ENCODE measurements at regions not wholly inside any gene's neighbourhood (a gene's known extent, or its start where the extent isn't known, plus 50 kb on each side); places are given as distances from the start of the nearest gene placed in this dataset.

GRCh38 chr11:129637983-129638776 is 177.5 kb upstream of the TMEM45B start:
- Histone ChIP-seq H3K9me3 (replicated peaks; ENCODE audit: control insufficient read depth, insufficient read depth, low read length) (no peaks in the 10 kb centered on the region), H3K9me1 (replicated peaks; ENCODE audit: control insufficient read depth, extremely low read depth, insufficient read depth, low read length) (no peaks in the 10 kb centered on the region), H3K36me3 (ENCODE audit: control insufficient read depth in 2 of 2, extremely low read depth in 1 of 2, insufficient read depth in 2 of 2, low read length in 2 of 2) (no peaks in the 10 kb centered on the region), H2AFZ (ENCODE audit: low read depth, low read length) (peak overlapping the region; percentile 0), H3K4me2 (ENCODE audit: insufficient read depth, low read length) (no peak overlapping the region), H3K27me3 (ENCODE audit: control insufficient read depth in 2 of 2, insufficient read depth in 2 of 2, low read length in 2 of 2) (no peaks in the 10 kb centered on the region), H3K4me3 (replicated peaks in 1 of 3; ENCODE audit: insufficient read depth in 1 of 3, low read depth in 1 of 3, low read length in 3 of 3) (no peak overlapping the region), H3K79me2 (ENCODE audit: control insufficient read depth, insufficient read depth, low read length) (no peaks in the 10 kb centered on the region), H4K20me1 (replicated peaks; ENCODE audit: control insufficient read depth, extremely low read depth, insufficient read depth, low read length) (no peaks in the 10 kb centered on the region), H3K27ac (ENCODE audit: insufficient read depth, low read depth, low read length) (peak overlapping the region; percentile 87), H3K9ac (replicated peaks; ENCODE audit: extremely low read depth, insufficient read depth, low read length) (no peak overlapping the region), H3K4me1 (ENCODE audit: control insufficient read depth, extremely low read depth, insufficient read depth, low read length) (peaks cover 28% of the 10 kb centered on the region)
- ChIA-PET POLR2A (no interaction called here), CTCF (interaction anchor here (1.5 kb wide), 1 partner anchor 21 kb away, joined by 4 read pairs; no protein-coding TSS in a partner anchor)
- TF ChIP-seq POLR2AphosphoS5 (IDR thresholded peaks at IDR 0.05; ENCODE audit: insufficient read depth, low read depth, low read length) (peak; percentile 21), FOS (IDR thresholded peaks at IDR 0.05; ENCODE audit: borderline replicate concordance, insufficient read depth, low read length) (peak; percentile 24)
- TF ChIP-seq, protein P1, sequence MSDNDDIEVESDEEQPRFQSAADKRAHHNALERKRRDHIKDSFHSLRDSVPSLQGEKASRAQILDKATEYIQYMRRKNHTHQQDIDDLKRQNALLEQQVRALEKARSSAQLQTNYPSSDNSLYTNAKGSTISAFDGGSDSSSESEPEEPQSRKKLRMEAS (IDR thresholded peaks at IDR 0.05; ENCODE audit: insufficient read depth, insufficient read length): no peak
- intact Hi-C loops (cut with micrococcal nuclease) (loop anchor here (2.0 kb wide), 2 partner anchors 57 to 495 kb away; no protein-coding TSS in a partner anchor), dilution Hi-C loops (cut with MboI; ENCODE audit: extremely low pct_ligation_motif_present, low sequenced_read_pairs) (no loop called here)
- BruUV-seq (replicated peaks): no TSS peak
- FAIRE-seq (peak; percentile 4), DNase-seq (ENCODE audit: low read depth, low spot score) (peak; percentile 14)

DNA sequence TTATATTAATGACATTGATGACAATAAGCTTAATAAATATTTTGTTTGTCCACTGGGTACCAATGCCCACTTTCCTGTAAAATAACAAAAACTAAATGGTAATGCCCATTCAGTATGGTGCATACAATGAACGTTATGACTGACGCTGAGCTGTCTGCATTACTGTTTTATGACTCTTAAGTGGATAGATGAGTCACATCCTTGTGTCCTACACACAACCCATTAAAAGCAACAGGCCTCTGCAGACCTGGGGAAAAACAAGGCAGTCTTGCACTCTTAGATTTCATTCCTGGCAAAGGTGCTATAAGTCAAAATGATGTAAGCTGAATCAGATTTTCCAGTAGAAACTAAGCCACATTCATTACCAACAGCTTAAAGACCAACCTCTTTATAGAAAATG is 176.3 kb upstream of the TMEM45B start:
- Histone ChIP-seq H3K79me2 (ENCODE audit: control insufficient read depth, insufficient read depth, low read length) (no peaks in the 10 kb centered on the region), H3K4me3 (replicated peaks in 1 of 3; ENCODE audit: insufficient read depth in 1 of 3, low read depth in 1 of 3, low read length in 3 of 3) (no peak overlapping the region), H3K4me2 (ENCODE audit: insufficient read depth, low read length) (peak overlapping the region; percentile 2), H3K4me1 (ENCODE audit: control insufficient read depth, extremely low read depth, insufficient read depth, low read length) (peaks cover 30% of the 10 kb centered on the region), H4K20me1 (replicated peaks; ENCODE audit: control insufficient read depth, extremely low read depth, insufficient read depth, low read length) (no peaks in the 10 kb centered on the region), H3K36me3 (ENCODE audit: control insufficient read depth in 2 of 2, extremely low read depth in 1 of 2, insufficient read depth in 2 of 2, low read length in 2 of 2) (no peaks in the 10 kb centered on the region), H3K9me1 (replicated peaks; ENCODE audit: control insufficient read depth, extremely low read depth, insufficient read depth, low read length) (no peaks in the 10 kb centered on the region), H3K27ac (ENCODE audit: insufficient read depth, low read depth, low read length) (peak overlapping the region; percentile 87), H3K9me3 (replicated peaks; ENCODE audit: control insufficient read depth, insufficient read depth, low read length) (no peaks in the 10 kb centered on the region), H2AFZ (ENCODE audit: low read depth, low read length) (no peak overlapping the region), H3K9ac (replicated peaks; ENCODE audit: extremely low read depth, insufficient read depth, low read length) (no peak overlapping the region), H3K27me3 (ENCODE audit: control insufficient read depth in 2 of 2, insufficient read depth in 2 of 2, low read length in 2 of 2) (no peaks in the 10 kb centered on the region)
- peak; percentile 96 for FAIRE-seq
- dilution Hi-C loops (cut with MboI; ENCODE audit: extremely low pct_ligation_motif_present, low sequenced_read_pairs) (no loop called here), intact Hi-C loops (cut with micrococcal nuclease) (loop anchor here (2.0 kb wide), 2 partner anchors 56 to 496 kb away; no protein-coding TSS in a partner anchor)
- POLR2A ChIA-PET: no interaction called here
- no TSS peak for BruUV-seq (replicated peaks)
- CTCF ChIA-PET: interaction anchor here (1.1 to 1.7 kb wide), 6 partner anchors 11 to 264 kb away, joined by 3 to 10 read pairs (median 4); partner anchors contain the start of gene BARX2
- TF ChIP-seq MYC (IDR thresholded peaks at IDR 0.05; ENCODE audit: low read depth, low read length): no peak
- peak; percentile 91 for TF ChIP-seq POLR2AphosphoS5 (IDR thresholded peaks at IDR 0.05; ENCODE audit: insufficient read depth, low read depth, low read length)
- TF ChIP-seq, protein P2, sequence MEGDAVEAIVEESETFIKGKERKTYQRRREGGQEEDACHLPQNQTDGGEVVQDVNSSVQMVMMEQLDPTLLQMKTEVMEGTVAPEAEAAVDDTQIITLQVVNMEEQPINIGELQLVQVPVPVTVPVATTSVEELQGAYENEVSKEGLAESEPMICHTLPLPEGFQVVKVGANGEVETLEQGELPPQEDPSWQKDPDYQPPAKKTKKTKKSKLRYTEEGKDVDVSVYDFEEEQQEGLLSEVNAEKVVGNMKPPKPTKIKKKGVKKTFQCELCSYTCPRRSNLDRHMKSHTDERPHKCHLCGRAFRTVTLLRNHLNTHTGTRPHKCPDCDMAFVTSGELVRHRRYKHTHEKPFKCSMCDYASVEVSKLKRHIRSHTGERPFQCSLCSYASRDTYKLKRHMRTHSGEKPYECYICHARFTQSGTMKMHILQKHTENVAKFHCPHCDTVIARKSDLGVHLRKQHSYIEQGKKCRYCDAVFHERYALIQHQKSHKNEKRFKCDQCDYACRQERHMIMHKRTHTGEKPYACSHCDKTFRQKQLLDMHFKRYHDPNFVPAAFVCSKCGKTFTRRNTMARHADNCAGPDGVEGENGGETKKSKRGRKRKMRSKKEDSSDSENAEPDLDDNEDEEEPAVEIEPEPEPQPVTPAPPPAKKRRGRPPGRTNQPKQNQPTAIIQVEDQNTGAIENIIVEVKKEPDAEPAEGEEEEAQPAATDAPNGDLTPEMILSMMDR (IDR thresholded peaks at IDR 0.05; ENCODE audit: extremely low read depth in 1 of 2, insufficient read depth in 1 of 2, low read depth in 1 of 2, low read length in 2 of 2): no peak
- peak; percentile 17 for TF ChIP-seq GATA2 (IDR thresholded peaks at IDR 0.05; ENCODE audit: insufficient read depth, insufficient read length, low read depth, low read length)
- TF ChIP-seq, protein P1 (IDR thresholded peaks at IDR 0.05; ENCODE audit: insufficient read depth, insufficient read length): no peak
- TF ChIP-seq POLR2A (IDR thresholded peaks at IDR 0.05; ENCODE audit: low read depth, low read length): no peak
- peak; percentile 100 for TF ChIP-seq FOS (IDR thresholded peaks at IDR 0.05; ENCODE audit: borderline replicate concordance, insufficient read depth, low read length)
- TF ChIP-seq EZH2 (IDR thresholded peaks at IDR 0.05; ENCODE audit: borderline replicate concordance, low read depth, low read length, severe bottlenecking): no peak
- peak; percentile 95 for TF ChIP-seq JUN (IDR thresholded peaks at IDR 0.05; ENCODE audit: borderline replicate concordance, insufficient read depth, insufficient read length, low read depth)
- DNase-seq (ENCODE audit: low read depth, low spot score): peak; percentile 94

Data from endothelial cell of umbilical vein (primary cell).